Keratinocyte (primary cell): ENCODE measurements at regions not wholly inside any gene's neighbourhood (a gene's known extent, or its start where the extent isn't known, plus 50 kb on each side); places are given as distances from the start of the nearest gene placed in this dataset.

Experiments used
- CTCF ChIP-seq, 3 experiments: IDR thresholded peaks in 1 of 3; conservative IDR thresholded peaks in 1 of 3; optimal IDR thresholded peaks in 1 of 3; 2 replicates in 2 of 3; 3 replicates in 1 of 3; pipeline versions ENCODE3 to v1.5.1; 2011; ENCODE audit warnings: low read length in 3 of 3, mild to moderate bottlenecking in 3 of 3, moderate library complexity in 2 of 3, control low read depth in 1 of 3, inconsistent platforms in 1 of 3; ENCODE audit not compliant: insufficient read depth in 2 of 3; ENCODE audit errors: extremely low read depth in 1 of 3
- EZH2 ChIP-seq: IDR thresholded peaks from one replicate; pipeline ENCODE4 v1.6.1; 2012; ENCODE audit warnings: inconsistent platforms, mild to moderate bottlenecking, low read length, moderate library complexity

- TF ChIP-seq CTCF (optimal IDR thresholded peaks at IDR 0.05 in 1 of 3, IDR thresholded peaks at IDR 0.05 in 1 of 3, conservative IDR thresholded peaks at IDR 0.05 in 1 of 3; ENCODE audit: extremely low read depth in 1 of 3, insufficient read depth in 2 of 3, low read length in 3 of 3) (no peak), EZH2 (no peak)
These were observed 105.2 kb upstream of the TMEM45B start for GRCh38 chr11:129710423-129710822.
